IMR-90 (cell line): ENCODE measurements at regions not wholly inside any gene's neighbourhood (a gene's known extent, or its start where the extent isn't known, plus 50 kb on each side); places are given as distances from the start of the nearest gene placed in this dataset.
A peak's percentile ranks its signal among the peaks of the same experiment; 100 is the strongest.

ENCODE experiments used
- ATAC-seq: fragments of 200-7000 bp; cut with Tn5 transposase; 2 replicates; pipeline ENCODE4 v1.9.1; 2020; ENCODE audit warnings: low read depth, mild to moderate bottlenecking, moderate library complexity
- BruUV-seq: library from RNA; stranded (reverse); fragments of 400-500 nt; replicated peaks from 2 replicates; lab custom pipeline; 2021; lab: Mats Ljungman, UMichigan
- CTCF ChIA-PET: fragments of 300-600 bp; formaldehyde crosslinking; extraction: SDS; loops from one replicate; lab custom pipeline; 2021; ENCODE audit warnings: antibody characterized with exemption; lab: Yijun Ruan, JAX
- POLR2A ChIA-PET: fragments of 300-600 bp; sonication (Branson Sonifier 250); formaldehyde crosslinking; loops from one replicate; lab custom pipeline; 2022; ENCODE audit warnings: antibody characterized with exemption; ENCODE audit not compliant: unreplicated experiment; lab: Charles Lee
- DNase-seq: peaks from one replicate; pipeline ENCODE4 v3.0.0; 2013
- H2AFZ ChIP-seq: replicated peaks from 2 replicates; pipeline ENCODE3; 2013; ENCODE audit warnings: low read length, mild to moderate bottlenecking; ENCODE audit not compliant: poor library complexity
- H2AK5ac ChIP-seq: 2 replicates; pipeline ENCODE4 v1.6.1; 2013; ENCODE audit warnings: low read depth, low read length, inconsistent platforms
- H2AK9ac ChIP-seq: replicated peaks from 2 replicates; pipeline ENCODE3; 2013; ENCODE audit warnings: mild to moderate bottlenecking, low read depth, low read length, moderate library complexity; ENCODE audit not compliant: poor library complexity
- H2BK120ac ChIP-seq: 2 replicates; pipeline ENCODE4 v1.6.1; 2013; ENCODE audit warnings: low read depth, low read length, inconsistent platforms
- H2BK15ac ChIP-seq: 3 replicates; pipeline ENCODE4 v1.6.1; 2013; ENCODE audit warnings: low read depth, low read length, inconsistent platforms
- H2BK20ac ChIP-seq: 2 replicates; pipeline ENCODE4 v1.6.1; 2013; ENCODE audit warnings: low read depth, mild to moderate bottlenecking, inconsistent platforms, low read length, moderate library complexity
- H2BK5ac ChIP-seq: 2 replicates; pipeline ENCODE4 v1.6.1; 2013; ENCODE audit warnings: mild to moderate bottlenecking, low read depth, low read length, inconsistent platforms; ENCODE audit not compliant: poor library complexity, severe bottlenecking
- H3K14ac ChIP-seq: replicated peaks from 2 replicates; pipeline ENCODE4 v1.6.1; 2013; ENCODE audit warnings: low read depth, low read length, inconsistent platforms
- H3K18ac ChIP-seq: 2 replicates; pipeline ENCODE4 v1.6.1; 2013; ENCODE audit warnings: low read depth, low read length, control low read depth
- H3K23ac ChIP-seq: 2 replicates; pipeline ENCODE4 v1.6.1; 2013; ENCODE audit warnings: low read depth, low read length, inconsistent platforms
- H3K27ac ChIP-seq: 2 replicates; pipeline ENCODE4 v1.5.1; 2013; ENCODE audit warnings: mild to moderate bottlenecking, control low read depth, low read length; ENCODE audit not compliant: insufficient read depth
- H3K27me3 ChIP-seq: 2 replicates; pipeline ENCODE4 v1.6.1; 2013; ENCODE audit warnings: low read length; ENCODE audit not compliant: control insufficient read depth, insufficient read depth
- H3K36me3 ChIP-seq: 2 replicates; pipeline ENCODE4 v1.6.1; 2013; ENCODE audit warnings: low read length, mixed read lengths; ENCODE audit not compliant: control insufficient read depth, insufficient read depth
- H3K4ac ChIP-seq: 2 replicates; pipeline ENCODE4 v1.6.1; 2013; ENCODE audit warnings: low read depth, low read length, inconsistent platforms
- H3K4me1 ChIP-seq: 2 replicates; pipeline ENCODE4 v1.6.1; 2013; ENCODE audit warnings: low read length, mixed read lengths; ENCODE audit not compliant: control insufficient read depth, insufficient read depth
- H3K4me2 ChIP-seq: 2 replicates; pipeline ENCODE4 v1.6.1; 2013; ENCODE audit warnings: low read depth, mild to moderate bottlenecking, control low read depth, low read length, moderate library complexity
- H3K4me3 ChIP-seq: 2 replicates; pipeline ENCODE4 v1.5.1; 2013; ENCODE audit warnings: low read depth, mild to moderate bottlenecking, control low read depth, low read length, moderate library complexity; ENCODE audit not compliant: insufficient read depth
- H3K56ac ChIP-seq: 2 replicates; pipeline ENCODE4 v1.6.1; 2013; ENCODE audit warnings: low read length, inconsistent platforms; ENCODE audit not compliant: insufficient read depth; ENCODE audit errors: extremely low read depth
- H3K79me1 ChIP-seq, 2 experiments: 2 replicates each; pipeline ENCODE4 v1.6.1; 2013; ENCODE audit warnings: low read length in 2 of 2, inconsistent platforms in 1 of 2, low read depth in 1 of 2
- H3K9ac ChIP-seq: 2 replicates; pipeline ENCODE4 v1.6.1; 2013; ENCODE audit warnings: low read depth, low read length, control low read depth
- H3K9me1 ChIP-seq: 2 replicates; pipeline ENCODE4 v1.6.1; 2013; ENCODE audit warnings: low read length, inconsistent platforms; ENCODE audit not compliant: insufficient read depth
- H3K9me3 ChIP-seq: 2 replicates; pipeline ENCODE4 v1.6.1; 2013; ENCODE audit warnings: low read length; ENCODE audit not compliant: control insufficient read depth, insufficient read depth
- H4K20me1 ChIP-seq: 2 replicates; pipeline ENCODE4 v1.6.1; 2013; ENCODE audit warnings: low read length, inconsistent platforms; ENCODE audit not compliant: insufficient read depth
- H4K5ac ChIP-seq: 2 replicates; pipeline ENCODE4 v1.6.1; 2013; ENCODE audit warnings: mild to moderate bottlenecking, low read depth, low read length, control low read depth
- H4K8ac ChIP-seq, 2 experiments: 2 replicates each; pipeline ENCODE4 v1.6.1; 2013; ENCODE audit warnings: low read depth in 2 of 2, low read length in 2 of 2, control low read depth in 1 of 2, inconsistent platforms in 1 of 2
- H4K91ac ChIP-seq: 2 replicates; pipeline ENCODE4 v1.6.1; 2013; ENCODE audit warnings: low read depth, low read length, inconsistent platforms; ENCODE audit not compliant: insufficient read depth
- BHLHE40 ChIP-seq: fragments of 150-350 bp; IDR thresholded peaks from 2 replicates; pipeline ENCODE4 v1.6.1; 2016; ENCODE audit warnings: mild to moderate bottlenecking, low read depth, low read length
- CEBPB ChIP-seq: IDR thresholded peaks from 2 replicates; pipeline ENCODE4 v1.6.1; 2012; ENCODE audit warnings: low read depth, low read length, improper control_type of control experiment
- FOS ChIP-seq: fragments of 150-350 bp; IDR thresholded peaks from 2 replicates; pipeline ENCODE4 v1.6.1; 2016; ENCODE audit warnings: low read depth, low read length
- MAFK ChIP-seq: IDR thresholded peaks from 2 replicates; pipeline ENCODE4 v1.6.1; 2012; ENCODE audit warnings: low read depth, low read length, improper control_type of control experiment
- RAD21 ChIP-seq: IDR thresholded peaks from 2 replicates; pipeline ENCODE4 v1.6.1; 2012; ENCODE audit warnings: low read length, improper control_type of control experiment
- RCOR1 ChIP-seq: IDR thresholded peaks from 2 replicates; pipeline ENCODE4 v1.6.1; 2012; ENCODE audit warnings: mild to moderate bottlenecking, low read length, improper control_type of control experiment; ENCODE audit not compliant: insufficient replicate concordance
- WGBS, 2 experiments: methylation state at CpG; one replicate each; pipeline versions ENCODE4 v1.1.5 to v1.1.7; 2013; ENCODE audit warnings: missing lambda C conversion rate in 2 of 2; ENCODE audit not compliant: insufficient read length in 1 of 2; ENCODE audit errors: extremely low coverage in 2 of 2; 5-methylcytosine and 5-hydroxymethylcytosine counted together
- dilution Hi-C: fragments of 300-500 bp; cut with HindIII; formaldehyde crosslinking; loops from one replicate; pipeline ENCODE4 v1.14.3; 2018; ENCODE audit warnings: low sequenced_read_pairs; ENCODE audit not compliant: unreplicated experiment
- in situ Hi-C: fragments of 300-500 bp; cut with MboI; formaldehyde crosslinking; loops from 3 replicates; pipeline ENCODE4 v1.14.3; 2019; ENCODE audit warnings: low sequenced_read_pairs, inconsistent platforms, mixed read lengths
- intact Hi-C: fragments of 100-400 bp; cut with micrococcal nuclease; formaldehyde crosslinking; loops from 2 replicates; pipeline ENCODE4 v1.10.0; 2022

GRCh38 chr5:143752165-143752850 is 59.7 kb upstream of the HMHB1 start:
- Histone ChIP-seq H3K4me1 (peaks cover under 1% of the 10 kb centered on the region; the same call in 1 of the 2 replicates), H2BK15ac (no peak overlapping the region), H3K4me2 (no peak overlapping the region), H3K27ac (no peak overlapping the region), H2BK120ac (no peak overlapping the region), H4K8ac (no peak overlapping the region), H4K5ac (no peak overlapping the region), H2AK5ac (peak overlapping the region; percentile 53; the same call in 1 of the 2 replicates), H4K20me1 (no peaks in the 10 kb centered on the region), H3K4ac (no peak overlapping the region), H4K91ac (no peak overlapping the region), H3K14ac (no peak overlapping the region), H3K9me3 (no peaks in the 10 kb centered on the region), H3K36me3 (no peaks in the 10 kb centered on the region), H3K18ac (no peak overlapping the region), H3K56ac (no peak overlapping the region), H3K27me3 (no peaks in the 10 kb centered on the region), H3K9me1 (no peaks in the 10 kb centered on the region; the same call in 1 of the 2 replicates), H2AK9ac (no peak overlapping the region), H2BK20ac (no peak overlapping the region), H3K79me1 (no peaks in the 10 kb centered on the region), H3K23ac (no peak overlapping the region), H3K4me3 (no peak overlapping the region), H2BK5ac (no peak overlapping the region), H3K9ac (no peak overlapping the region), H2AFZ (no peak overlapping the region)
- ChIA-PET CTCF (no interaction called here), POLR2A (no interaction called here)
- DNase-seq (no peak), ATAC-seq (no peak)
- intact Hi-C loops = no loop called here
- 100% methylated on average over 3 of the region's 9 CpGs; no CpG with 5 or more reads in 1 of the 2 experiments for whole genome bisulfite sequencing, 2 experiments
- TF ChIP-seq RAD21 (no peak), MAFK (no peak), RCOR1 (no peak), BHLHE40 (no peak), CEBPB (no peak), FOS (no peak)
- BruUV-seq = no TSS peak
- in situ Hi-C loops = no loop called here
- dilution Hi-C loops = no loop called here
